HK-2 (cell line): ENCODE measurements at regions not wholly inside any gene's neighbourhood (a gene's known extent, or its start where the extent isn't known, plus 50 kb on each side); places are given as distances from the start of the nearest gene placed in this dataset.

ENCODE experiments used
- DNase-seq: peaks from one replicate; pipeline ENCODE4 v3.0.0-alpha.2; 2018; ENCODE audit not compliant: unreplicated experiment

GRCh38 chr4:99712530-99712929, 54.9 kb upstream of the C4orf54 start:
- no peak for DNase-seq

- DNase-seq = no peak
Observed at GRCh38 chr4:99712099-99712498, 54.5 kb upstream of the C4orf54 start.

GRCh38 chr4:99711657-99712056, 54.0 kb upstream of the C4orf54 start:
- no peak for DNase-seq

- no peak for DNase-seq
Observed at GRCh38 chr4:99710681-99711345, 53.2 kb upstream of the C4orf54 start.

GRCh38 chr4:99710020-99710419, 52.4 kb upstream of the C4orf54 start:
- DNase-seq = no peak

GRCh38 chr4:99708551-99708950, 50.9 kb upstream of the C4orf54 start:
- no peak for DNase-seq
